Endodermal cell (in vitro differentiated cells): ENCODE measurements at regions not wholly inside any gene's neighbourhood (a gene's known extent, or its start where the extent isn't known, plus 50 kb on each side); places are given as distances from the start of the nearest gene placed in this dataset.
A peak's percentile ranks its signal among the peaks of the same experiment; 100 is the strongest.

Source experiments
- DNase-seq: peaks from one replicate; pipeline ENCODE4 v3.0.0-alpha.2; 2017
- H3K27ac ChIP-seq: 2 replicates; pipeline ENCODE4 v1.5.1; 2013; ENCODE audit warnings: mild to moderate bottlenecking, low read depth, low read length, moderate library complexity
- H3K27me3 ChIP-seq: 2 replicates; pipeline ENCODE4 v1.6.1; 2013; ENCODE audit warnings: mild to moderate bottlenecking, low read length, moderate library complexity; ENCODE audit not compliant: insufficient read depth, control insufficient read depth, poor library complexity, severe bottlenecking
- H3K36me3 ChIP-seq: 2 replicates; pipeline ENCODE4 v1.7.0; 2013; ENCODE audit warnings: mild to moderate bottlenecking, low read length, moderate library complexity; ENCODE audit not compliant: control insufficient read depth, insufficient read depth
- H3K4me1 ChIP-seq: one replicate; pipeline ENCODE4 v1.7.0; 2013; ENCODE audit warnings: low read length; ENCODE audit not compliant: control insufficient read depth, insufficient read depth
- H3K4me3 ChIP-seq: 2 replicates; pipeline ENCODE4 v1.5.1; 2013; ENCODE audit warnings: mild to moderate bottlenecking, low read length, moderate library complexity
- H3K9ac ChIP-seq: 2 replicates; pipeline ENCODE4 v1.6.1; 2013; ENCODE audit warnings: mild to moderate bottlenecking, low read length, moderate library complexity; ENCODE audit not compliant: poor library complexity, severe bottlenecking; ENCODE audit errors: extremely low read depth
- H3K9me3 ChIP-seq: 2 replicates; pipeline ENCODE4 v1.6.1; 2013; ENCODE audit warnings: mild to moderate bottlenecking, low read length, moderate library complexity; ENCODE audit not compliant: control insufficient read depth
- H3K27ac Mint-ChIP-seq: 2 replicates; pipeline ENCODE4 v1.8.0; 2020; ENCODE audit warnings: mixed read lengths
- H3K27me3 Mint-ChIP-seq: 2 replicates; pipeline ENCODE4 v1.8.0; 2021; ENCODE audit warnings: mild to moderate bottlenecking, mixed read lengths; ENCODE audit not compliant: insufficient read depth
- H3K36me3 Mint-ChIP-seq: 2 replicates; pipeline ENCODE4 v1.8.0; 2020; ENCODE audit warnings: low read depth, mixed read lengths
- H3K4me1 Mint-ChIP-seq: 2 replicates; pipeline ENCODE4 v1.8.0; 2020; ENCODE audit warnings: mixed read lengths
- H3K4me3 Mint-ChIP-seq: 2 replicates; pipeline ENCODE4 v1.8.0; 2020; ENCODE audit warnings: mild to moderate bottlenecking, moderate library complexity, mixed read lengths
- H3K9me3 Mint-ChIP-seq: 2 replicates; pipeline ENCODE4 v1.8.0; 2020; ENCODE audit warnings: mild to moderate bottlenecking, mixed read lengths
- CTCF ChIP-seq: fragments of 200-600 bp; sonication (generic); conservative IDR thresholded peaks from 2 replicates; pipeline ENCODE4 v1.5.0; 2021; ENCODE audit warnings: antibody characterized with exemption, mild to moderate bottlenecking
- WGBS, 2 experiments: methylation state at CpG; one replicate each; pipeline versions ENCODE4 v1.1.5 to v1.1.7; 2013; ENCODE audit warnings: missing lambda C conversion rate in 2 of 2, mixed read lengths in 1 of 2; ENCODE audit not compliant: insufficient coverage in 1 of 2, insufficient read length in 1 of 2; 5-methylcytosine and 5-hydroxymethylcytosine counted together

- no peak overlapping the region for H3K4me3 Mint-ChIP-seq
- WGBS, 2 experiments = 91% methylated on average over 5 to 6 of the region's 6 CpGs
- no peaks in the 10 kb centered on the region for H3K27me3 ChIP-seq
- H3K4me3 ChIP-seq = no peak overlapping the region
- H3K9ac ChIP-seq = no peak overlapping the region
- H3K27ac Mint-ChIP-seq = peak overlapping the region; percentile 70
- no peak overlapping the region for H3K27ac ChIP-seq
- H3K36me3 Mint-ChIP-seq = peaks cover 5% of the 10 kb centered on the region
- no peaks in the 10 kb centered on the region for H3K36me3 ChIP-seq
- no peak for TF ChIP-seq CTCF
- peaks cover 5% of the 10 kb centered on the region for H3K9me3 Mint-ChIP-seq
- H3K4me1 Mint-ChIP-seq = peaks cover 33% of the 10 kb centered on the region
- H3K4me1 ChIP-seq = peaks cover 23% of the 10 kb centered on the region
- H3K9me3 ChIP-seq = no peaks in the 10 kb centered on the region
- DNase-seq = peak; percentile 44
- no peaks in the 10 kb centered on the region for H3K27me3 Mint-ChIP-seq
Observed at GRCh38 chr6:62400521-62401259, 114.7 kb upstream of the KHDRBS2 start.

- H3K4me3 Mint-ChIP-seq = no peak overlapping the region
- Histone ChIP-seq H3K4me3 (no peak overlapping the region), H3K9me3 (peaks cover 5% of the 10 kb centered on the region), H3K9ac (no peak overlapping the region), H3K27ac (no peak overlapping the region), H3K36me3 (no peaks in the 10 kb centered on the region), H3K4me1 (peaks cover 15% of the 10 kb centered on the region), H3K27me3 (no peaks in the 10 kb centered on the region)
- no peak overlapping the region for H3K27ac Mint-ChIP-seq
- peaks cover 19% of the 10 kb centered on the region for H3K4me1 Mint-ChIP-seq
- peak; percentile 76 for DNase-seq
- TF ChIP-seq CTCF = peak; percentile 68
- no peaks in the 10 kb centered on the region for H3K27me3 Mint-ChIP-seq
- H3K36me3 Mint-ChIP-seq = peaks cover 5% of the 10 kb centered on the region
- WGBS, 2 experiments = 60 to 73% methylated on average over 3 of the region's 3 CpGs
- peaks cover 6% of the 10 kb centered on the region for H3K9me3 Mint-ChIP-seq
Observed at GRCh38 chr6:62393608-62394007, 107.6 kb upstream of the KHDRBS2 start.

- Mint-ChIP-seq H3K4me1 (peaks cover 19% of the 10 kb centered on the region), H3K9me3 (peaks cover 6% of the 10 kb centered on the region), H3K27ac (no peak overlapping the region), H3K27me3 (no peaks in the 10 kb centered on the region), H3K36me3 (peaks cover 3% of the 10 kb centered on the region), H3K4me3 (no peak overlapping the region)
- Histone ChIP-seq H3K9me3 (peaks cover 5% of the 10 kb centered on the region), H3K27me3 (no peaks in the 10 kb centered on the region), H3K9ac (no peak overlapping the region), H3K4me1 (peaks cover 15% of the 10 kb centered on the region), H3K36me3 (no peaks in the 10 kb centered on the region), H3K4me3 (no peak overlapping the region), H3K27ac (no peak overlapping the region)
- TF ChIP-seq CTCF = no peak
- DNase-seq = no peak
- 33 to 67% methylated on average over 1 to 3 of the region's 3 CpGs for WGBS, 2 experiments
Observed at GRCh38 chr6:62392291-62392690, 106.3 kb upstream of the KHDRBS2 start.
